GM19372 (cell line): ENCODE measurements at regions not wholly inside any gene's neighbourhood (a gene's known extent, or its start where the extent isn't known, plus 50 kb on each side); places are given as distances from the start of the nearest gene placed in this dataset.

ENCODE experiments used
- ATAC-seq: cut with Tn5 transposase; IDR thresholded peaks from one replicate; pipeline ENCODE4 v1.9.1; 2021; ENCODE audit warnings: mild to moderate bottlenecking, low read depth, moderate library complexity; ENCODE audit not compliant: unreplicated experiment

DNA sequence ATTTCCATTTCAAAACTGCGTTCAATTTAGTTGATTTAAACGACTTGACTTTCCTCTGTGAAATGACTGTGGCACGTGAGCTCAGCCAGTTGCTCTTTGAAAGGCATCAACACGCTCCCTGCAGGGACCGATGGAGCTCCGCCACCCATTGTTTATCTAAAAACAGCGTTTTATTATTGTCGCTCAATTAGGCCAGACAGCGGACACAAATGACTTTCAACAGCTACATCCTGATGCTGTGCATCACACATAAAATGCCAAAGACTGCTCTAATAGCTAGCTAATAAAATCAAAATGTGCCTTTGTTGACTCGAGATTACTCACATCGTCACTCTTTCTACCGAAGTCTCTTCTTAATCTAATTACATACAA, 332.5 kb downstream of the CD83 start:
- no peak for ATAC-seq

- no peak for ATAC-seq
Observed at GRCh38 chr6:14450578-14450977, 333.0 kb downstream of the CD83 start.

DNA sequence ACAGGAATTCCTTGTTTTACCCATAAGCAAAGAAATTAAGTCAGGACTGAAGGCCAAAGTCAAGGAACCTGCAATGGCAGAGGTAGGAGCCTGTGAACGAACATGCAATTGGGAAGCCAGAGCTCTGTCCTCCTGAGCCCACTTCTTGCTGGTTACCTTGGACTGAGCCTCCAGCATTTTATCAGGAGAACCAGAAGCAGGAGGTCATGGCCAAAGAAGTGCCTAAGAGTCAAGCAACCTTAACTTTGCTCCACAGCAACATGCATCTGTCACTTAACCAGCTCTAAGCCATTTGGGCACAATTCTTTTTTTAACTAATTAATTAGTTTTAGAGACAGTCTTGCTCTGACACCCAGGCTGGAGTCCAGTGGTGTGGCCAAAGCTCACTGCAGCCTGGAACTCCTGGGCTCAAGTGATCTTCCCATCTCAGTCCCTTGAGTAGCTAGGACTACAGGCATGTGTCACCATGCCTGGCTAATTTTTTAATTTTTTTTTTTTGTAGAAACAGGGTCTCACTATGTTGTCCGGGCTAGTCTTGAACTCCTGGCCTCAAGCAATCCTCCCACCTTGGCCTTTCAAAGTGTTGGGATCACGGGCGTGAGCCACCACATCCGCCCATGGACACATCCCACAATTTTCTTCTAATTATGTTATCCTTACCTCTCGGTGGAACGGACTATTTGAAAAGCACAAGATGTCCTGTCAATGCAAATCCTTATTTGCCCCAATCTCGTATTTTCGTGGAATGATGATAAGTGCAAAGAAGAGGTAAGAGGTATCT, 334.2 kb downstream of the CD83 start:
- ATAC-seq: no peak

GRCh38 chr6:14452567-14453527, 335.3 kb downstream of the CD83 start:
- ATAC-seq: no peak

DNA sequence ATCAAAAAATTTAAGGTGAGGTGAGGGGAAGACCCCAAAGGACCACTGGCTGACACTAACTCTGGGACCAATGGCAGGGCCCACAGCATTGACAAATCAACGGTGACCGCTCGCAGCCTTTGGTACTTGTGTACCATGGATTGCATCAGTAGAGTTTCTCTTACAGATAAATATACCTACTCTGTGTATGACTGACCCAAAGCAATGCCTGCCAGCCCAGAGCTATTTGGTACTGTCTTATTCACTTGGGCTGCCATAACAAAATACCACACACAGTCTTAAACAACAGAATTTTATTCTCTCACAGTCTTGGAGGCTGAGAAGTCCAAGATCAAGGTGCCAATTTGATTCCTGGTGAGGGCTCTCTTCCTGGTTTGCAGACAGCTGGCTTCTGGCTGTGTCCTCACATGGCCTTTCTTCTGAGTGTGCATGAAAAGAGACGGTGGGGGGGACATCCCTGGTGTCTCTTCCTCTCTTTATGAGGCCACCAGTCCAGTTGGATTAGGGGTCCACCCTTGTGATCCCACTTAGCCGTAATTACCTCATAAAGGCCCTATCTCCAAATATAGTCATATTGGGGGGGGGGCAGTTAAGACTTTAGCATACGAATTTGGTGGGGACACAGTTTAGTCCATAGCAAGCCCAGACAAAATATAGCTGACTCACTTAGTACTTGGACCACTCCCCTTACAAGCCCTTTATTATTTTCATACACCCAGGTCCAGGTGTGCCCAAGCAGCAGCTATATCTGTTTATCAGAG, 336.3 kb downstream of the CD83 start:
- ATAC-seq: no peak

DNA sequence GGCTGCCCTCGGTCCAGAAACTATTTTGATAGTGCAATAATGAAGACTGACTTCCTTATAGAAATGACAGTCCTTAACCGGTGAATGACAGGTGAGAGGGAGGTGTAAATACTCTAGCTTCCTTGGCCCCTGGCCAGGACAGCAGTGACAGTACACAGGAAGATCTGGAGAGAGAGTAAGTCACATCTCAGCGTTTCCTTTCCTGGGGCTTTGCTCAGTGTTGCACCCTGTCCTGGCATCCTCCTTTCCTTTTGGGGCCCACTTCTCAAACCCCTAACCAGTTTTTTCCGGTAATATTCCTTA, 336.9 kb downstream of the CD83 start:
- no peak for ATAC-seq

DNA sequence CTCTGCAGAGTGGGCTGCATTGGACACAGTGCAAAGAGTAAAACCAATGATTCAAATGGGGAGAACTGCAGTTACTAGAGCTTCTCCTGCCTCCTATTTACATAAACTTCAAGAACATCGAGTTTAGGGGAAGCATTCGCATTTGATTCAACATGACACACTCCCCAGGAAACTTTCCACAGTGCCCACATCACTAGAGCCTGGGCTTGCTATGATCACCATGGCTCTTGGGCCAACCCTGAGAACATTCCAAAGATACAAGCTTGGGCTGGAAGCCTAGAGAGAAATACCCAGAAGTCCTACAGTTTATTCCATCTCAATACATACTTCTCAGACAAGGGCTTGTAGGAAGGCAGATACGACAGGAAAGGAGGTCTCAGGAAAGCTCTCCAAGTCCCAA, 337.9 kb downstream of the CD83 start:
- ATAC-seq: no peak

DNA sequence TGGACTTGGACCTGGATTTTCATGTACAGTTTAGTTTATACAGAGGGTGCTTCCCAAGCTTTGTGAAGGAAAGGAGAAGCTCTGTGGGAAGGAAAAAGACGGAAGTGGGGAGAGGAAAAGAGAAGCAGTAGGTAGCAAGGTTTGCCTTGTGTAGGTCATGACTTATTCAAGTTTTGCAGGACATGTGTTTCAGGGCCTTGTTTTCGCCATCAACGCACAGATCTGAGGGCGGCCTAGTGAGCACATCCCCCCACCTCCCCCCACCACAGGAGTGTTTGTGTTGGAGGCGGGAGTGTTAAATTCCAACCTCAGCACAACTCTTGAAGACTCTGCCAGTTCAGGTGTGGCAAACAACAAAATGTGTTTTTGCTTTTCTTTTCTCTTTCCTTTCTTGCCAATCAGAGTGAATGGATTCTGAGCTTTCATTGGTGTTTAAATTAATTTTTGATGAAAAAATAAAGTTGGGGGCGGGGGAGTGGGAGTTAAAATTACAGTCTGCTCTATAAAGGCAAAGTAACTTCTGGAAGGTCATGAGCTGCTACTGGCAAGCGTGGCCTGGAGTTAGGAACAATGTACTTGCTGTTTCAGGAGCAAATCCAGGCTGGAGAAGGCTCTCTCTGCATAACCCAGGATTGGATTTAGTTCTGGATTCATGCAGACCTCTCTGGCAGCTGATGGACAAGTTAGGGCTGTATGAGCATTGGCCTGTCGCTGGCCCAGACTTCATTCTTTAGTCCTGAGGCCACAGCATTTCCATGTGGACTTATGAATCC, 338.5 kb downstream of the CD83 start:
- ATAC-seq: no peak

DNA sequence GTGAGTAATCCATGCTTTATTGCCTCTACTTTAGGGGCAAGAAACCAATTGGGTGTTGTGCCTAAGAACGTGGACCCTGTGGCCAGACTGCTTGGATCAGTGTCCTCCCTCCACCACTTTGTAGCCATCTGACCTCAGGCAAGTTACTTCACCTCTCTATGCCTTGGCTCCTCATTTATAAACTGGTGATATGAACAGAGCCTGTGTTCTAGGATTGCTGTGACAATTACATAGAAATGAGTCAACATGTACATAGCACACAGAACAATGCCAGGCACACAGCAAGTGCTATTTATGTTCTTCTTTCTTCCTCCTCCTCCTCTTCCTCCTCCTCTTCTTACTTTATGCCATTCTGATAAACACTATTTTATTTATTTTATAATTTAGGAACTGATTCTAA, 339.4 kb downstream of the CD83 start:
- ATAC-seq: no peak

- no peak for ATAC-seq
Observed at GRCh38 chr6:14458669-14459266, 341.2 kb downstream of the CD83 start.

GRCh38 chr6:14459315-14459714, 341.7 kb downstream of the CD83 start:
- no peak for ATAC-seq

DNA sequence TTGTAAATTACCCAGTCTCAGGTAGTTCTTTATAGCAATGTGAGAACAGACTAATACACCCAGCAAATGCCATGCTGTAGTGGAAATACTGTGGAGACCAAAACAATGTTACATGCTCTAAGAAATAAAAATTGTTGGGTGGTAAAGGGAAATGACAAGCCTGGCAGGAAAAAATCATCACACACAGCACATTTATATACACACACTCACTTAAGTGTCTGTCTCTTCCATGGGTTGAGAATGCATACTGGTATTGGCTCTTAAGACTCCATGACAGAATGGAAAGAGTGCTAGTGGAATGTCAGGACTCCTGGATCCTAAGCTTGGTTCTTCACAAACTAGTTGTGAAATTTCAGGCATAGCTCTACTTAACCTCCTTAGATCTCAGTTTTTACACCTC, 343.0 kb downstream of the CD83 start:
- ATAC-seq: no peak

DNA sequence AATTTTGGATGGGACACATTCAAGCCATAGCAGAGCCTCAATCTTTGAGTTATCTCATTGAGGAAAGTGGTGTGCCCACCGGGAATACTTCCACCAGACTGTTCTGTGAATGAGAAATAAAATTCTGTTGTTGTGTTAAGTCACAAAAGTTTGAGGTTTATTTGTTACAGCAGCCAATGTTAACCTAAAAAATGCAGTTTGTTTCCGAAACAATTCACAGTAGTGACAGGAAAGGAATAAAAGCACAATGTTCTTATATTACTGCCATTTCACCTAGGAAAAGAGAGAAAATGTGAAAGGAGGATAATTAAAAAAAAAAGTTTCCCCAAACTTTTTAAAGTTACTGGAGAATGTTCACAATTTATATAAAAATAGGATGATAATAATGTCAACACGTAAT, 344.6 kb downstream of the CD83 start:
- no peak for ATAC-seq

- no peak for ATAC-seq
Observed at GRCh38 chr6:14462566-14462965, 345.0 kb downstream of the CD83 start.

- no peak for ATAC-seq
Observed at GRCh38 chr6:14463110-14463509, 345.5 kb downstream of the CD83 start.

GRCh38 chr6:14464055-14464454, 346.5 kb downstream of the CD83 start:
- no peak for ATAC-seq

- no peak for ATAC-seq
Observed at GRCh38 chr6:14464716-14465115, 347.1 kb downstream of the CD83 start.

DNA sequence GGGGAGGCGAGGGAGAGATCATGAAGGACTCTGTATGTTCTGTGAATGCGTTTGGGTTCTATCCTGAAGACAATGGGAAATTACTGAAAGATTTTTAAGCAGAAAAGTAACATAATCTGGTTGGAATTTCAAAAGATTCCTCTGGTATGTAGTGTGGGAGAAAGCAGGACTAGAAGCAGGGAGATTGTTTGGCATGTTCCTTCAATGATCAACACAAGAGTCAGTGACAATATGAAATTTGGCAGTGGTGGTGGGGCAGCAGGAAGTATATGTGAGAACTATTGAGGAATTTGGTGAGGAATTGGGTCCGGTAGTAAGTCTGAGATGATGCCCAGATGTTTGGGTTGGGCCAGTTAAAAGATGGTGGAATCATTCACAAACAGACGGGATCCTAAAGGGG, 348.7 kb downstream of the CD83 start:
- no peak for ATAC-seq

GRCh38 chr6:14467591-14467990, 350.0 kb downstream of the CD83 start:
- ATAC-seq: no peak
